HEK293 (cell line): ENCODE measurements at regions not wholly inside any gene's neighbourhood (a gene's known extent, or its start where the extent isn't known, plus 50 kb on each side); places are given as distances from the start of the nearest gene placed in this dataset.

Source experiments
- CTCF ChIA-PET: fragments of 350-600 bp; formaldehyde crosslinking; extraction: SDS; loops from one replicate; lab custom pipeline; 2021; ENCODE audit warnings: antibody characterized with exemption; lab: Yijun Ruan, JAX
- POLR2A ChIA-PET: fragments of 300-600 bp; formaldehyde crosslinking; extraction: SDS; loops from one replicate; lab custom pipeline; 2020; ENCODE audit warnings: antibody characterized with exemption, inconsistent platforms; lab: Yijun Ruan, JAX
- H3K27ac ChIP-seq: fragments of 200-500 bp; sonication (Bioruptor generic); 2 replicates; pipeline ENCODE4 v1.5.1; 2014; ENCODE audit warnings: low read depth, low read length, control low read depth, inconsistent platforms; ENCODE audit errors: extremely low read depth
- H3K36me3 ChIP-seq, 2 experiments: fragments of 200-500 bp in 1 of 2; sonication (Bioruptor generic) in 1 of 2; 1 replicate in 1 of 2; 2 replicates in 1 of 2; pipeline ENCODE4 v1.5.1; 2014 to 2017; ENCODE audit warnings: inconsistent platforms in 2 of 2, low read length in 2 of 2; ENCODE audit not compliant: control insufficient read depth in 2 of 2, insufficient read depth in 1 of 2
- H3K4me1 ChIP-seq: fragments of 200-500 bp; sonication (Bioruptor generic); 2 replicates; pipeline ENCODE4 v1.5.1; 2014; ENCODE audit warnings: mild to moderate bottlenecking, low read length, inconsistent platforms; ENCODE audit not compliant: control insufficient read depth, insufficient read depth
- H3K4me3 ChIP-seq: 2 replicates; pipeline ENCODE4 v1.5.1; 2011; ENCODE audit warnings: low read depth, mild to moderate bottlenecking, control low read depth, low read length, moderate library complexity
- H3K9me3 ChIP-seq: fragments of 200-500 bp; sonication (Bioruptor generic); 2 replicates; pipeline ENCODE4 v1.5.1; 2014; ENCODE audit warnings: low read depth, low read length, inconsistent platforms; ENCODE audit not compliant: control insufficient read depth, insufficient read depth
- EGR2 ChIP-seq: fragments of 450-650 bp; formaldehyde crosslinking; IDR thresholded peaks from 2 replicates; pipeline ENCODE4 v1.5.1; 2016; ENCODE audit warnings: low read depth, missing biosample characterization, missing genetic modification characterization
- KLF9 ChIP-seq: fragments of 450-650 bp; formaldehyde crosslinking; IDR thresholded peaks from 2 replicates; pipeline ENCODE4 v1.5.1; 2016; ENCODE audit warnings: missing biosample characterization, missing genetic modification characterization, low read depth
- PRDM6 ChIP-seq: fragments of 450-650 bp; formaldehyde crosslinking; IDR thresholded peaks from 2 replicates; pipeline ENCODE4 v1.5.1; 2017; ENCODE audit warnings: missing biosample characterization, missing genetic modification characterization
- SCRT2 ChIP-seq: fragments of 450-650 bp; formaldehyde crosslinking; IDR thresholded peaks from 2 replicates; pipeline ENCODE4 v1.5.1; 2016; ENCODE audit warnings: missing biosample characterization, missing genetic modification characterization
- TCF7L2 ChIP-seq: IDR thresholded peaks from 2 replicates; pipeline ENCODE4 v1.6.1; 2011; ENCODE audit warnings: low read depth, mild to moderate bottlenecking, inconsistent platforms, low read length, moderate library complexity, borderline replicate concordance
- TRIM28 ChIP-seq: IDR thresholded peaks from 2 replicates; pipeline ENCODE4 v1.6.1; 2011; ENCODE audit warnings: low read length, control low read depth, borderline replicate concordance
- ZBTB11 ChIP-seq: fragments of 450-650 bp; formaldehyde crosslinking; conservative IDR thresholded peaks from 2 replicates; pipeline ENCODE4 v1.5.1; 2016; ENCODE audit warnings: low read depth, missing biosample characterization, missing genetic modification characterization
- ZBTB7A ChIP-seq: fragments of 450-650 bp; formaldehyde crosslinking; IDR thresholded peaks from 2 replicates; pipeline ENCODE4 v1.5.1; 2016; ENCODE audit warnings: low read depth, missing biosample characterization, missing genetic modification characterization
- ZFP37 ChIP-seq: fragments of 450-650 bp; formaldehyde crosslinking; IDR thresholded peaks from 2 replicates; pipeline ENCODE4 v1.5.1; 2016; ENCODE audit warnings: missing biosample characterization, missing genetic modification characterization
- ZNF157 ChIP-seq: fragments of 450-650 bp; formaldehyde crosslinking; IDR thresholded peaks from 2 replicates; pipeline ENCODE4 v1.5.1; 2016; ENCODE audit warnings: missing biosample characterization, missing genetic modification characterization
- ZNF274 ChIP-seq, 2 experiments: fragments of 200-500 bp in 1 of 2; fragments of 450-650 bp in 1 of 2; sonication (Bioruptor generic) in 1 of 2; formaldehyde crosslinking in 1 of 2; IDR thresholded peaks; 2 replicates each; pipeline versions ENCODE4 v1.5.1 to v1.6.1; 2014 to 2016; ENCODE audit warnings: borderline replicate concordance in 1 of 2, inconsistent platforms in 1 of 2, low read length in 1 of 2, missing biosample characterization in 1 of 2, missing genetic modification characterization in 1 of 2
- ZNF48 ChIP-seq: fragments of 450-650 bp; formaldehyde crosslinking; IDR thresholded peaks from 2 replicates; pipeline ENCODE4 v1.5.1; 2016; ENCODE audit warnings: missing biosample characterization, missing genetic modification characterization
- ZNF501 ChIP-seq: fragments of 450-650 bp; formaldehyde crosslinking; IDR thresholded peaks from 2 replicates; pipeline ENCODE4 v1.5.1; 2016; ENCODE audit warnings: missing biosample characterization, missing genetic modification characterization
- ZNF513 ChIP-seq: fragments of 450-650 bp; IDR thresholded peaks from 2 replicates; pipeline ENCODE4 v1.5.1; 2018; ENCODE audit warnings: missing biosample characterization, missing genetic modification characterization
- ZNF548 ChIP-seq: fragments of 450-650 bp; formaldehyde crosslinking; IDR thresholded peaks from 2 replicates; pipeline ENCODE4 v1.5.1; 2016; ENCODE audit warnings: missing biosample characterization, missing genetic modification characterization
- ZNF629 ChIP-seq: fragments of 450-650 bp; formaldehyde crosslinking; IDR thresholded peaks from 2 replicates; pipeline ENCODE4 v1.5.1; 2017; ENCODE audit warnings: missing biosample characterization, missing genetic modification characterization
- ZNF658 ChIP-seq: fragments of 450-650 bp; formaldehyde crosslinking; IDR thresholded peaks from 2 replicates; pipeline ENCODE4; 2016; ENCODE audit warnings: missing biosample characterization, missing genetic modification characterization
- ZNF747 ChIP-seq: fragments of 450-650 bp; formaldehyde crosslinking; IDR thresholded peaks from 2 replicates; pipeline ENCODE4 v1.5.1; 2016; ENCODE audit warnings: missing biosample characterization, missing genetic modification characterization
- ZNF830 ChIP-seq: fragments of 450-650 bp; IDR thresholded peaks from 2 replicates; pipeline ENCODE4 v1.5.0; 2018; ENCODE audit warnings: missing biosample characterization, missing genetic modification characterization, low read depth, mild to moderate bottlenecking, moderate library complexity
- ZXDB ChIP-seq: fragments of 450-650 bp; formaldehyde crosslinking; IDR thresholded peaks from 2 replicates; pipeline ENCODE4 v1.5.1; 2016; ENCODE audit warnings: missing biosample characterization, missing genetic modification characterization
- TF ChIP-seq, protein P1 (sequence below): fragments of 450-650 bp; formaldehyde crosslinking; IDR thresholded peaks from 2 replicates; pipeline ENCODE4 v1.5.1; 2017; ENCODE audit warnings: missing biosample characterization, missing genetic modification characterization

GRCh38 chr16:58801838-58802237 lies 67.7 kb upstream of the GOT2 start:
- CTCF ChIA-PET: no interaction called here
- H3K9me3 ChIP-seq: no peaks in the 10 kb centered on the region
- TF ChIP-seq ZNF747 (no peak), SCRT2 (tag by site-specific recombination) (no peak), ZBTB7A (no peak), ZNF548 (tag by site-specific recombination) (no peak), PRDM6 (tag by site-specific recombination) (no peak)
- TF ChIP-seq, protein P1, sequence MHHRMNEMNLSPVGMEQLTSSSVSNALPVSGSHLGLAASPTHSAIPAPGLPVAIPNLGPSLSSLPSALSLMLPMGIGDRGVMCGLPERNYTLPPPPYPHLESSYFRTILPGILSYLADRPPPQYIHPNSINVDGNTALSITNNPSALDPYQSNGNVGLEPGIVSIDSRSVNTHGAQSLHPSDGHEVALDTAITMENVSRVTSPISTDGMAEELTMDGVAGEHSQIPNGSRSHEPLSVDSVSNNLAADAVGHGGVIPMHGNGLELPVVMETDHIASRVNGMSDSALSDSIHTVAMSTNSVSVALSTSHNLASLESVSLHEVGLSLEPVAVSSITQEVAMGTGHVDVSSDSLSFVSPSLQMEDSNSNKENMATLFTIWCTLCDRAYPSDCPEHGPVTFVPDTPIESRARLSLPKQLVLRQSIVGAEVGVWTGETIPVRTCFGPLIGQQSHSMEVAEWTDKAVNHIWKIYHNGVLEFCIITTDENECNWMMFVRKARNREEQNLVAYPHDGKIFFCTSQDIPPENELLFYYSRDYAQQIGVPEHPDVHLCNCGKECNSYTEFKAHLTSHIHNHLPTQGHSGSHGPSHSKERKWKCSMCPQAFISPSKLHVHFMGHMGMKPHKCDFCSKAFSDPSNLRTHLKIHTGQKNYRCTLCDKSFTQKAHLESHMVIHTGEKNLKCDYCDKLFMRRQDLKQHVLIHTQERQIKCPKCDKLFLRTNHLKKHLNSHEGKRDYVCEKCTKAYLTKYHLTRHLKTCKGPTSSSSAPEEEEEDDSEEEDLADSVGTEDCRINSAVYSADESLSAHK: no peak
- no peak overlapping the region for H3K4me3 ChIP-seq
- POLR2A ChIA-PET: no interaction called here
- no peak overlapping the region for H3K27ac ChIP-seq
- no peaks in the 10 kb centered on the region for H3K36me3 ChIP-seq
- no peaks in the 10 kb centered on the region for H3K4me1 ChIP-seq

GRCh38 chr16:58797137-58797801 lies 63.2 kb upstream of the GOT2 start:
- POLR2A ChIA-PET: no interaction called here
- no peak for TF ChIP-seq ZNF48 (tag by site-specific recombination)
- CTCF ChIA-PET: no interaction called here

DNA sequence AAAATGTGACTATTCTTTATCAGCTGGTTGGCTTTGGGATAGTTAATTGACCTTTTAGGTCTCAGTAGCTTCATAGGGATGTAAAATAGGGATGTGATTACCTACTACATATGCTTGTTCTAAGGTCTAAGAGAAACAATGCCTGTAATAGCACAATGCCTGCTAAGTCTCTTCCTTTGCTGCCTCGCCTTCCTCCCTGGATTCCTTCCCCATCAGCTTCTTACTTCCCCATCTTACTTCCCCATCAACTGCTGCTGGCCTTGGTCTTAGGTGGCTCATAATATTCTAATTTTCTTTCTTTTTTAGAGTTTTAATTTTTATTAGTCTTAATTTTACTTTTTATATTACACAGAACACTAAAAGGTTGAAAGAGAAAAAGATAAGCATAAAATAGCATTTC lies 59.2 kb upstream of the GOT2 start:
- POLR2A ChIA-PET: no interaction called here
- H3K4me3 ChIP-seq: no peak overlapping the region
- no peak overlapping the region for H3K27ac ChIP-seq
- H3K36me3 ChIP-seq: no peaks in the 10 kb centered on the region
- H3K9me3 ChIP-seq: no peaks in the 10 kb centered on the region
- no peaks in the 10 kb centered on the region; the same call in 1 of the 2 replicates for H3K4me1 ChIP-seq
- CTCF ChIA-PET: no interaction called here
- TF ChIP-seq ZNF830: no peak
- no peak for TF ChIP-seq TRIM28
- no peak for TF ChIP-seq ZNF274 (IDR thresholded peaks at IDR 0.05; ENCODE audit: low read length)
- TF ChIP-seq ZNF274 (tag by site-specific recombination; IDR thresholded peaks at IDR 0.05; ENCODE audit: borderline replicate concordance): no peak
- TF ChIP-seq ZNF629 (tag by site-specific recombination): no peak
- no peak for TF ChIP-seq KLF9 (tag by site-specific recombination)
- no peak for TF ChIP-seq ZXDB (tag by site-specific recombination)
- TF ChIP-seq ZFP37: no peak
- TF ChIP-seq TCF7L2: no peak
- TF ChIP-seq EGR2: no peak
- no peak for TF ChIP-seq ZNF513 (tag by site-specific recombination)
- no peak for TF ChIP-seq ZNF658 (tag by site-specific recombination)
- no peak for TF ChIP-seq ZNF501
- no peak for TF ChIP-seq ZBTB11
- TF ChIP-seq ZNF157 (tag by site-specific recombination): no peak

More at GRCh38 chr16:58797137-58797801, 63.2 kb upstream of the GOT2 start:
- no peak overlapping the region for H3K4me3 ChIP-seq
- no peaks in the 10 kb centered on the region; the same call in 1 of the 2 replicates for H3K4me1 ChIP-seq
- H3K36me3 ChIP-seq: no peaks in the 10 kb centered on the region
- H3K9me3 ChIP-seq: no peaks in the 10 kb centered on the region
- no peak overlapping the region for H3K27ac ChIP-seq
